Mesothelial cell of epicardium (in vitro differentiated cells): ENCODE measurements at regions not wholly inside any gene's neighbourhood (a gene's known extent, or its start where the extent isn't known, plus 50 kb on each side); places are given as distances from the start of the nearest gene placed in this dataset.

Experiments
- DNase-seq, 2 experiments: peaks; one replicate each; pipeline ENCODE4 v3.0.0; 2021; ENCODE audit warnings: low spot score in 2 of 2; ENCODE audit not compliant: unreplicated experiment in 2 of 2
- H3K27ac Mint-ChIP-seq: 2 replicates; pipeline ENCODE4 v1.8.0; 2021; ENCODE audit warnings: mixed read lengths
- H3K27me3 Mint-ChIP-seq: 2 replicates; pipeline ENCODE4 v1.8.0; 2021; ENCODE audit warnings: low read depth, mixed read lengths
- H3K36me3 Mint-ChIP-seq: 2 replicates; pipeline ENCODE4 v1.8.0; 2021; ENCODE audit warnings: mixed read lengths
- H3K4me1 Mint-ChIP-seq: 2 replicates; pipeline ENCODE4 v1.8.0; 2021; ENCODE audit warnings: mixed read lengths
- H3K4me3 Mint-ChIP-seq: 2 replicates; pipeline ENCODE4 v1.8.0; 2021; ENCODE audit warnings: mild to moderate bottlenecking, moderate library complexity, mixed read lengths
- H3K9me3 Mint-ChIP-seq: 2 replicates; pipeline ENCODE4 v1.8.0; 2021; ENCODE audit warnings: mixed read lengths
- TF ChIP-seq, protein P1 (sequence below): fragments of 200-600 bp; sonication (generic); IDR thresholded peaks from one replicate; pipeline ENCODE4 v1.5.0; 2021; ENCODE audit warnings: antibody characterized with exemption; ENCODE audit not compliant: unreplicated experiment

DNA sequence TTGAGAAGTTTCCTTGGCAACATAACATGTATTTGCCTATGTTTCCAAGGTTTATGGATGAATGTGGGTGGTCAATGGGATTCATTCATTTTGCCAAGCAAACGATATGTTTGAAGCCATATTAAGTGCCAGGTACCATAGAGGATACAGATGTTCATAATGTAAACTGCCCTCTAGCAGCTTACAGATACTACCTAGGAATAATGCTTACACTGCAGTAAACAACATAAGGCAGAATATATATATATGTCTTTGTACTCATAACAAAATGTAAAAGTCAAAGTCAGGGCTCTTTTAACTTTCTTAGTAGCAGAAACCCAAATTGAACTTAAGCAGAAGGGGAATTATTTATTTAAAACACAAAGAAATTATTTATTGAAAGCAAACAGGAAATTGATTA, 171.6 kb upstream of the TNP1 start:
- Mint-ChIP-seq H3K4me1 (peaks cover 3% of the 10 kb centered on the region), H3K4me3 (no peak overlapping the region), H3K27ac (no peak overlapping the region), H3K9me3 (no peaks in the 10 kb centered on the region), H3K27me3 (peaks cover 23% of the 10 kb centered on the region), H3K36me3 (no peaks in the 10 kb centered on the region)
- DNase-seq = no peak
- TF ChIP-seq, protein P1, sequence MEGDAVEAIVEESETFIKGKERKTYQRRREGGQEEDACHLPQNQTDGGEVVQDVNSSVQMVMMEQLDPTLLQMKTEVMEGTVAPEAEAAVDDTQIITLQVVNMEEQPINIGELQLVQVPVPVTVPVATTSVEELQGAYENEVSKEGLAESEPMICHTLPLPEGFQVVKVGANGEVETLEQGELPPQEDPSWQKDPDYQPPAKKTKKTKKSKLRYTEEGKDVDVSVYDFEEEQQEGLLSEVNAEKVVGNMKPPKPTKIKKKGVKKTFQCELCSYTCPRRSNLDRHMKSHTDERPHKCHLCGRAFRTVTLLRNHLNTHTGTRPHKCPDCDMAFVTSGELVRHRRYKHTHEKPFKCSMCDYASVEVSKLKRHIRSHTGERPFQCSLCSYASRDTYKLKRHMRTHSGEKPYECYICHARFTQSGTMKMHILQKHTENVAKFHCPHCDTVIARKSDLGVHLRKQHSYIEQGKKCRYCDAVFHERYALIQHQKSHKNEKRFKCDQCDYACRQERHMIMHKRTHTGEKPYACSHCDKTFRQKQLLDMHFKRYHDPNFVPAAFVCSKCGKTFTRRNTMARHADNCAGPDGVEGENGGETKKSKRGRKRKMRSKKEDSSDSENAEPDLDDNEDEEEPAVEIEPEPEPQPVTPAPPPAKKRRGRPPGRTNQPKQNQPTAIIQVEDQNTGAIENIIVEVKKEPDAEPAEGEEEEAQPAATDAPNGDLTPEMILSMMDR = no peak

- Mint-ChIP-seq H3K4me3 (no peak overlapping the region), H3K27me3 (peaks cover 23% of the 10 kb centered on the region), H3K27ac (no peak overlapping the region), H3K36me3 (no peaks in the 10 kb centered on the region), H3K4me1 (no peaks in the 10 kb centered on the region), H3K9me3 (no peaks in the 10 kb centered on the region)
- TF ChIP-seq, protein P1 = no peak
- no peak for DNase-seq
Observed at GRCh38 chr2:217030081-217030480, 170.2 kb upstream of the TNP1 start.

- H3K27ac Mint-ChIP-seq = no peak overlapping the region
- no peaks in the 10 kb centered on the region for H3K4me1 Mint-ChIP-seq
- peaks cover 23% of the 10 kb centered on the region for H3K27me3 Mint-ChIP-seq
- H3K4me3 Mint-ChIP-seq = no peak overlapping the region
- peaks cover 4% of the 10 kb centered on the region for H3K9me3 Mint-ChIP-seq
- H3K36me3 Mint-ChIP-seq = no peaks in the 10 kb centered on the region
- no peak for DNase-seq
- TF ChIP-seq, protein P1 = no peak
Observed at GRCh38 chr2:217028128-217028527, 168.3 kb upstream of the TNP1 start.

GRCh38 chr2:217027414-217027813, 167.6 kb upstream of the TNP1 start:
- H3K4me1 Mint-ChIP-seq = no peaks in the 10 kb centered on the region
- no peak for DNase-seq
- no peak overlapping the region for H3K4me3 Mint-ChIP-seq
- TF ChIP-seq, protein P1 = no peak
- peaks cover 22% of the 10 kb centered on the region for H3K27me3 Mint-ChIP-seq
- H3K36me3 Mint-ChIP-seq = no peaks in the 10 kb centered on the region
- H3K9me3 Mint-ChIP-seq = peaks cover 4% of the 10 kb centered on the region
- no peak overlapping the region for H3K27ac Mint-ChIP-seq

GRCh38 chr2:217026569-217026968, 166.7 kb upstream of the TNP1 start:
- peaks cover 18% of the 10 kb centered on the region for H3K27me3 Mint-ChIP-seq

More at GRCh38 chr2:217026569-217026968, 166.7 kb upstream of the TNP1 start:
- no peak overlapping the region for H3K4me3 Mint-ChIP-seq
- TF ChIP-seq, protein P1 = no peak
- no peaks in the 10 kb centered on the region for H3K36me3 Mint-ChIP-seq
- H3K27ac Mint-ChIP-seq = no peak overlapping the region
- peaks cover 4% of the 10 kb centered on the region for H3K9me3 Mint-ChIP-seq
- no peak for DNase-seq
- H3K4me1 Mint-ChIP-seq = no peaks in the 10 kb centered on the region
